ENCODE measurements at regions not wholly inside any gene's neighbourhood (a gene's known extent, or its start where the extent isn't known, plus 50 kb on each side); places are given as distances from the start of the nearest gene placed in this dataset.
"Not testable (repeated sequence)": the region's sequence is repeated elsewhere in the genome, so short reads cannot be mapped to it uniquely, and the experiment has no call there.

- not testable (repeated sequence) for TF ChIP-seq FOXK2 (IDR thresholded peaks at IDR 0.05); BHLHE40 (IDR thresholded peaks at IDR 0.05; ENCODE audit: borderline replicate concordance); SUZ12 (IDR thresholded peaks at IDR 0.05); FOXA1 (IDR thresholded peaks at IDR 0.05); CTBP1 (IDR thresholded peaks at IDR 0.05; ENCODE audit: borderline replicate concordance); ELF4 (IDR thresholded peaks at IDR 0.05); ZNF384 (IDR thresholded peaks at IDR 0.05); FOXM1 (IDR thresholded peaks at IDR 0.05; ENCODE audit: borderline replicate concordance); SP1 (IDR thresholded peaks at IDR 0.05); HDGF (IDR thresholded peaks at IDR 0.05; ENCODE audit: borderline replicate concordance)
- TF ChIP-seq, protein P1, sequence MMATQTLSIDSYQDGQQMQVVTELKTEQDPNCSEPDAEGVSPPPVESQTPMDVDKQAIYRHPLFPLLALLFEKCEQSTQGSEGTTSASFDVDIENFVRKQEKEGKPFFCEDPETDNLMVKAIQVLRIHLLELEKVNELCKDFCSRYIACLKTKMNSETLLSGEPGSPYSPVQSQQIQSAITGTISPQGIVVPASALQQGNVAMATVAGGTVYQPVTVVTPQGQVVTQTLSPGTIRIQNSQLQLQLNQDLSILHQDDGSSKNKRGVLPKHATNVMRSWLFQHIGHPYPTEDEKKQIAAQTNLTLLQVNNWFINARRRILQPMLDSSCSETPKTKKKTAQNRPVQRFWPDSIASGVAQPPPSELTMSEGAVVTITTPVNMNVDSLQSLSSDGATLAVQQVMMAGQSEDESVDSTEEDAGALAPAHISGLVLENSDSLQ (IDR thresholded peaks at IDR 0.05) = not testable (repeated sequence)
Measured at GRCh38 chrX:1085871-1086270, 126.6 kb downstream of the CRLF2 start.
